ENCODE measurements at regions not wholly inside any gene's neighbourhood (a gene's known extent, or its start where the extent isn't known, plus 50 kb on each side); places are given as distances from the start of the nearest gene placed in this dataset.

GRCh38 chr10:114711176-114711868 is 53.2 kb upstream of the ABLIM1 start:
- TF ChIP-seq SP2 (IDR thresholded peaks at IDR 0.05; ENCODE audit: low read length) (no peak), RAD21 (IDR thresholded peaks at IDR 0.05 in 1 of 2, conservative IDR thresholded peaks at IDR 0.05 in 1 of 2; ENCODE audit: low read depth in 2 of 2, low read length in 2 of 2) (peak; percentile 32 to 41), CTCF (IDR thresholded peaks at IDR 0.05; ENCODE audit: control extremely low read depth in 1 of 3, insufficient read depth in 1 of 3, low read depth in 1 of 3, low read length in 3 of 3) (peak; percentile 17 to 36 (median 28); a peak in 3 of 4 replicates), RXRA (IDR thresholded peaks at IDR 0.05; ENCODE audit: insufficient read depth, low read depth, low read length) (no peak), TAF1 (IDR thresholded peaks at IDR 0.05; ENCODE audit: low read depth, low read length) (no peak), JUN (IDR thresholded peaks at IDR 0.05; ENCODE audit: low read depth, low read length) (no peak), POLR2A (IDR thresholded peaks at IDR 0.05; ENCODE audit: control extremely low read depth in 1 of 2, low read depth in 2 of 2, low read length in 2 of 2) (no peak), ZNF274 (IDR thresholded peaks at IDR 0.05; ENCODE audit: borderline replicate concordance, extremely low read depth, low read length) (no peak), CREB1 (IDR thresholded peaks at IDR 0.05) (no peak), CBX5 (IDR thresholded peaks at IDR 0.05; ENCODE audit: low read depth, low read length) (no peak), KDM1A (IDR thresholded peaks at IDR 0.05; ENCODE audit: borderline replicate concordance, low read length) (no peak), BACH1 (IDR thresholded peaks at IDR 0.05; ENCODE audit: low read length) (no peak)
